OCI-LY7 (cell line): ENCODE measurements at regions not wholly inside any gene's neighbourhood (a gene's known extent, or its start where the extent isn't known, plus 50 kb on each side); places are given as distances from the start of the nearest gene placed in this dataset.

Source experiments
- BruUV-seq: library from RNA; stranded (reverse); fragments of 400-500 nt; replicated peaks from 2 replicates; lab custom pipeline; 2021; lab: Mats Ljungman, UMichigan
- CTCF ChIA-PET: fragments of 300-600 bp; sonication (Branson Sonifier 250); formaldehyde crosslinking; loops from one replicate; lab custom pipeline; 2022; ENCODE audit warnings: antibody characterized with exemption; ENCODE audit not compliant: unreplicated experiment; lab: Charles Lee
- POLR2A ChIA-PET: fragments of 300-600 bp; sonication (Branson Sonifier 250); formaldehyde crosslinking; loops from one replicate; lab custom pipeline; 2022; ENCODE audit warnings: antibody characterized with exemption; lab: Charles Lee
- DNase-seq: peaks from one replicate; pipeline ENCODE4 v3.0.0-alpha.2; 2015; ENCODE audit warnings: low spot score
- H2AFZ ChIP-seq: fragments of 200-600 bp; sonication (generic), shearing (Covaris generic); 2 replicates; pipeline ENCODE4 v1.6.1; 2014; ENCODE audit warnings: mild to moderate bottlenecking, antibody characterized with exemption, low read length, moderate library complexity
- H3K27ac ChIP-seq: fragments of 200-600 bp; sonication (generic); 2 replicates; pipeline ENCODE4 v1.5.1; 2014; ENCODE audit warnings: mixed run types, low read depth, mild to moderate bottlenecking, moderate library complexity, low read length, inconsistent platforms; ENCODE audit not compliant: poor library complexity, severe bottlenecking
- H3K36me3 ChIP-seq: fragments of 200-600 bp; sonication (generic); 2 replicates; pipeline ENCODE4 v1.6.1; 2014; ENCODE audit warnings: mild to moderate bottlenecking, antibody characterized with exemption, low read length, moderate library complexity, mixed read lengths; ENCODE audit not compliant: insufficient read depth
- H3K4me1 ChIP-seq: fragments of 200-600 bp; sonication (generic); 2 replicates; pipeline ENCODE4 v1.5.1; 2014; ENCODE audit warnings: mild to moderate bottlenecking, low read length; ENCODE audit not compliant: insufficient read depth, poor library complexity, severe bottlenecking
- H3K4me2 ChIP-seq: fragments of 200-600 bp; sonication (generic); 2 replicates; pipeline ENCODE4 v1.6.1; 2014; ENCODE audit warnings: mild to moderate bottlenecking, low read length
- H3K4me3 ChIP-seq: fragments of 200-600 bp; sonication (generic); 2 replicates; pipeline ENCODE4 v1.5.1; 2014; ENCODE audit warnings: mild to moderate bottlenecking, low read depth, low read length; ENCODE audit not compliant: poor library complexity, severe bottlenecking
- H3K79me2 ChIP-seq: fragments of 200-600 bp; sonication (generic); 2 replicates; pipeline ENCODE4 v1.6.1; 2016; ENCODE audit warnings: low read depth, mild to moderate bottlenecking, low read length, moderate library complexity, mixed read lengths; ENCODE audit not compliant: insufficient read depth
- H3K9me2 ChIP-seq: fragments of 200-600 bp; sonication (generic); 2 replicates; pipeline ENCODE4 v1.6.1; 2016; ENCODE audit warnings: mild to moderate bottlenecking, low read length, mixed read lengths; ENCODE audit not compliant: insufficient read depth
- H3K9me3 ChIP-seq: fragments of 200-600 bp; sonication (generic); 2 replicates; pipeline ENCODE4 v1.6.1; 2014; ENCODE audit warnings: mild to moderate bottlenecking, mixed run types, low read length, mixed read lengths
- H4K20me1 ChIP-seq: fragments of 200-600 bp; sonication (generic); 2 replicates; pipeline ENCODE4 v1.6.1; 2014; ENCODE audit warnings: mild to moderate bottlenecking, antibody characterized with exemption, low read length, moderate library complexity, mixed read lengths; ENCODE audit not compliant: insufficient read depth
- EZH2phosphoT487 ChIP-seq: fragments of 200-600 bp; sonication (generic); IDR thresholded peaks from 2 replicates; pipeline ENCODE4 v1.6.1; 2018; ENCODE audit warnings: low read depth, borderline replicate concordance, mild to moderate bottlenecking, mixed run types, antibody characterized with exemption, low read length, moderate library complexity, mixed read lengths
- intact Hi-C: fragments of 100-400 bp; cut with micrococcal nuclease; formaldehyde crosslinking; loops from one replicate; pipeline ENCODE4 v1.10.0; 2022; ENCODE audit not compliant: unreplicated experiment
- TF ChIP-seq, protein P1 (sequence below): fragments of 200-600 bp; sonication (generic); conservative IDR thresholded peaks from 2 replicates; pipeline ENCODE4 v1.5.1; 2014; ENCODE audit warnings: mild to moderate bottlenecking, antibody characterized with exemption, low read length, moderate library complexity, mixed read lengths

- Histone ChIP-seq H2AFZ (no peak overlapping the region), H3K4me2 (no peak overlapping the region), H3K4me1 (no peaks in the 10 kb centered on the region), H3K79me2 (no peaks in the 10 kb centered on the region), H3K27ac (no peak overlapping the region), H3K4me3 (no peak overlapping the region), H3K36me3 (no peaks in the 10 kb centered on the region), H4K20me1 (no peaks in the 10 kb centered on the region), H3K9me2 (no peaks in the 10 kb centered on the region), H3K9me3 (no peaks in the 10 kb centered on the region)
- no TSS peak for BruUV-seq
- CTCF ChIA-PET = no interaction called here
- TF ChIP-seq, protein P1, sequence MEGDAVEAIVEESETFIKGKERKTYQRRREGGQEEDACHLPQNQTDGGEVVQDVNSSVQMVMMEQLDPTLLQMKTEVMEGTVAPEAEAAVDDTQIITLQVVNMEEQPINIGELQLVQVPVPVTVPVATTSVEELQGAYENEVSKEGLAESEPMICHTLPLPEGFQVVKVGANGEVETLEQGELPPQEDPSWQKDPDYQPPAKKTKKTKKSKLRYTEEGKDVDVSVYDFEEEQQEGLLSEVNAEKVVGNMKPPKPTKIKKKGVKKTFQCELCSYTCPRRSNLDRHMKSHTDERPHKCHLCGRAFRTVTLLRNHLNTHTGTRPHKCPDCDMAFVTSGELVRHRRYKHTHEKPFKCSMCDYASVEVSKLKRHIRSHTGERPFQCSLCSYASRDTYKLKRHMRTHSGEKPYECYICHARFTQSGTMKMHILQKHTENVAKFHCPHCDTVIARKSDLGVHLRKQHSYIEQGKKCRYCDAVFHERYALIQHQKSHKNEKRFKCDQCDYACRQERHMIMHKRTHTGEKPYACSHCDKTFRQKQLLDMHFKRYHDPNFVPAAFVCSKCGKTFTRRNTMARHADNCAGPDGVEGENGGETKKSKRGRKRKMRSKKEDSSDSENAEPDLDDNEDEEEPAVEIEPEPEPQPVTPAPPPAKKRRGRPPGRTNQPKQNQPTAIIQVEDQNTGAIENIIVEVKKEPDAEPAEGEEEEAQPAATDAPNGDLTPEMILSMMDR = no peak
- no peak for TF ChIP-seq EZH2phosphoT487
- no peak for DNase-seq
- intact Hi-C loops = no loop called here
- POLR2A ChIA-PET = interaction anchor here (0.6 kb wide), 1 partner anchor 10 kb away, joined by 3 read pairs; no protein-coding TSS in a partner anchor
These were observed 1624.1 kb upstream of the ZEB2 start for GRCh38 chr2:146143971-146144370.

- Histone ChIP-seq H4K20me1 (no peaks in the 10 kb centered on the region), H3K4me3 (no peak overlapping the region), H3K9me3 (no peaks in the 10 kb centered on the region), H3K27ac (no peak overlapping the region), H3K4me2 (no peak overlapping the region), H3K79me2 (no peaks in the 10 kb centered on the region), H3K9me2 (no peaks in the 10 kb centered on the region), H2AFZ (no peak overlapping the region), H3K36me3 (no peaks in the 10 kb centered on the region), H3K4me1 (no peaks in the 10 kb centered on the region)
- ChIA-PET POLR2A (interaction anchor here (0.6 to 1.3 kb wide), 2 partner anchors 18 to 294 kb away, joined by 3 read pairs; no protein-coding TSS in a partner anchor), CTCF (no interaction called here)
- intact Hi-C loops = no loop called here
- BruUV-seq = no TSS peak
- no peak for DNase-seq
- no peak for TF ChIP-seq EZH2phosphoT487
- TF ChIP-seq, protein P1 = no peak
These were observed 1618.9 kb upstream of the ZEB2 start for GRCh38 chr2:146138820-146139219.

- no peak for DNase-seq
- TF ChIP-seq, protein P1 = no peak
- TF ChIP-seq EZH2phosphoT487 = no peak
- Histone ChIP-seq H3K4me1 (no peaks in the 10 kb centered on the region), H3K9me2 (no peaks in the 10 kb centered on the region), H3K4me2 (no peak overlapping the region), H2AFZ (no peak overlapping the region), H3K36me3 (no peaks in the 10 kb centered on the region), H3K27ac (no peak overlapping the region), H3K9me3 (no peaks in the 10 kb centered on the region), H3K79me2 (no peaks in the 10 kb centered on the region), H3K4me3 (no peak overlapping the region), H4K20me1 (no peaks in the 10 kb centered on the region)
- ChIA-PET POLR2A (no interaction called here), CTCF (no interaction called here)
- BruUV-seq = no TSS peak
- intact Hi-C loops = no loop called here
These were observed 1615.3 kb upstream of the ZEB2 start for GRCh38 chr2:146135245-146135644.
